T follicular helper cell (primary cell): ENCODE measurements at regions not wholly inside any gene's neighbourhood (a gene's known extent, or its start where the extent isn't known, plus 50 kb on each side); places are given as distances from the start of the nearest gene placed in this dataset.

ENCODE experiments used
- DNase-seq: peaks from one replicate; pipeline ENCODE4 v3.0.0-alpha.2; 2020; ENCODE audit warnings: low read depth

- no peak for DNase-seq
Measured at GRCh38 chr15:99440551-99441443, 125.0 kb upstream of the MEF2A start.

- no peak for DNase-seq
Measured at GRCh38 chr15:99441444-99441800, 124.4 kb upstream of the MEF2A start.

- DNase-seq: no peak
Measured at GRCh38 chr15:99441871-99442251, 123.9 kb upstream of the MEF2A start.

GRCh38 chr15:99442252-99442897 is 123.4 kb upstream of the MEF2A start:
- DNase-seq: no peak

GRCh38 chr15:99443056-99443756 is 122.6 kb upstream of the MEF2A start:
- DNase-seq: no peak

- no peak for DNase-seq
Measured at GRCh38 chr15:99443768-99444446, 121.9 kb upstream of the MEF2A start.

- DNase-seq: no peak
Measured at GRCh38 chr15:99445272-99445850, 120.4 kb upstream of the MEF2A start.

- DNase-seq: no peak
Measured at GRCh38 chr15:99446565-99447496, 119.0 kb upstream of the MEF2A start.

GRCh38 chr15:99447497-99448371 is 118.0 kb upstream of the MEF2A start:
- DNase-seq: no peak

- no peak for DNase-seq
Measured at GRCh38 chr15:99449514-99449913, 116.3 kb upstream of the MEF2A start.

- DNase-seq: peak; percentile 24
Measured at GRCh38 chr15:99450896-99451358, 114.9 kb upstream of the MEF2A start.

GRCh38 chr15:99451484-99451883 is 114.3 kb upstream of the MEF2A start:
- no peak for DNase-seq

- no peak for DNase-seq
Measured at GRCh38 chr15:99452010-99452409, 113.8 kb upstream of the MEF2A start.

GRCh38 chr15:99452728-99453636 is 112.8 kb upstream of the MEF2A start:
- DNase-seq: no peak

GRCh38 chr15:99453637-99454030 is 112.2 kb upstream of the MEF2A start:
- DNase-seq: no peak

- no peak for DNase-seq
Measured at GRCh38 chr15:99454107-99454809, 111.5 kb upstream of the MEF2A start.

GRCh38 chr15:99454941-99455788 is 110.6 kb upstream of the MEF2A start:
- DNase-seq: no peak
